ENCODE measurements at regions not wholly inside any gene's neighbourhood (a gene's known extent, or its start where the extent isn't known, plus 50 kb on each side); places are given as distances from the start of the nearest gene placed in this dataset.

GRCh38 chr12:75840994-75841355 is 190.6 kb downstream of the PHLDA1 start:
- DNase-seq (ENCODE audit: low read depth in 2 of 2), result no peak

GRCh38 chr12:75838309-75838708 is 193.3 kb downstream of the PHLDA1 start:
- no peak for DNase-seq (ENCODE audit: low read depth in 2 of 2)

GRCh38 chr12:75837700-75838099 is 193.9 kb downstream of the PHLDA1 start:
- no peak for DNase-seq (ENCODE audit: low read depth in 2 of 2)

GRCh38 chr12:75836533-75836932 is 195.0 kb downstream of the PHLDA1 start:
- no peak for DNase-seq (ENCODE audit: low read depth in 2 of 2)

GRCh38 chr12:75834591-75834990 is 197.0 kb downstream of the PHLDA1 start:
- DNase-seq (ENCODE audit: low read depth in 2 of 2), result no peak

- DNase-seq (ENCODE audit: low read depth in 2 of 2), result no peak
These were observed 198.3 kb downstream of the PHLDA1 start for GRCh38 chr12:75833268-75833667.

- DNase-seq (ENCODE audit: low read depth in 2 of 2), result no peak
These were observed 200.2 kb downstream of the PHLDA1 start for GRCh38 chr12:75831402-75831801.

- no peak for DNase-seq (ENCODE audit: low read depth in 2 of 2)
These were observed 204.5 kb downstream of the PHLDA1 start for GRCh38 chr12:75827061-75827460.

GRCh38 chr12:75825686-75826085 is 205.9 kb downstream of the PHLDA1 start:
- no peak for DNase-seq (ENCODE audit: low read depth in 2 of 2)

- no peak for DNase-seq (ENCODE audit: low read depth in 2 of 2)
These were observed 208.1 kb downstream of the PHLDA1 start for GRCh38 chr12:75823475-75823874.

- DNase-seq (ENCODE audit: low read depth in 2 of 2), result no peak
These were observed 209.2 kb downstream of the PHLDA1 start for GRCh38 chr12:75822416-75822815.

- no peak for DNase-seq (ENCODE audit: low read depth in 2 of 2)
These were observed 210.6 kb downstream of the PHLDA1 start for GRCh38 chr12:75820848-75821578.

- no peak for DNase-seq (ENCODE audit: low read depth in 2 of 2)
These were observed 211.5 kb downstream of the PHLDA1 start for GRCh38 chr12:75820071-75820470.

GRCh38 chr12:75819512-75819911 is 212.1 kb downstream of the PHLDA1 start:
- no peak for DNase-seq (ENCODE audit: low read depth in 2 of 2)

GRCh38 chr12:75818863-75819262 is 212.7 kb downstream of the PHLDA1 start:
- no peak for DNase-seq (ENCODE audit: low read depth in 2 of 2)

- DNase-seq (ENCODE audit: low read depth in 2 of 2), result no peak
These were observed 214.7 kb downstream of the PHLDA1 start for GRCh38 chr12:75816897-75817296.

- no peak for DNase-seq (ENCODE audit: low read depth in 2 of 2)
These were observed 215.8 kb downstream of the PHLDA1 start for GRCh38 chr12:75815756-75816155.

- no peak for DNase-seq (ENCODE audit: low read depth in 2 of 2)
These were observed 216.5 kb downstream of the PHLDA1 start for GRCh38 chr12:75814851-75815754.

GRCh38 chr12:75813072-75813471 is 218.5 kb downstream of the PHLDA1 start:
- DNase-seq (ENCODE audit: low read depth in 2 of 2), result no peak

GRCh38 chr12:75812271-75813018 is 219.1 kb downstream of the PHLDA1 start:
- DNase-seq (ENCODE audit: low read depth in 2 of 2), result no peak

- DNase-seq (ENCODE audit: low read depth in 2 of 2), result no peak
These were observed 221.8 kb downstream of the PHLDA1 start for GRCh38 chr12:75809746-75810145.

GRCh38 chr12:75807494-75807893 is 224.1 kb downstream of the PHLDA1 start:
- no peak for DNase-seq (ENCODE audit: low read depth in 2 of 2)

Measured in stimulated activated CD8-positive, alpha-beta memory T cell treated with anti-CD3 and anti-CD28 coated beads, Interleukin-7, amount 100 ng/mL, for 4 hours (primary cell).